Stimulated activated CD4-positive, alpha-beta T cell treated with anti-CD3 and anti-CD28 coated beads, Interleukin-15, amount 100 ng/mL, for 1 hour (primary cell): ENCODE measurements at regions not wholly inside any gene's neighbourhood (a gene's known extent, or its start where the extent isn't known, plus 50 kb on each side); places are given as distances from the start of the nearest gene placed in this dataset.

Experiments
- DNase-seq, 2 donors: peaks; one replicate each; pipeline ENCODE4 v3.0.0-alpha.2; 2020; ENCODE audit warnings: low read depth in 1 of 2, low spot score in 1 of 2

GRCh38 chr12:92650228-92650822 lies 52.5 kb upstream of the PLEKHG7 start:
- no peak for DNase-seq

GRCh38 chr12:92649511-92650227 lies 53.1 kb upstream of the PLEKHG7 start:
- DNase-seq = peak in 1 of 2 donors; percentile 17

GRCh38 chr12:92648242-92649031 lies 54.4 kb upstream of the PLEKHG7 start:
- DNase-seq = no peak

GRCh38 chr12:92641291-92641690 lies 61.5 kb upstream of the PLEKHG7 start:
- no peak for DNase-seq

- DNase-seq = no peak
These were observed 62.1 kb upstream of the PLEKHG7 start for GRCh38 chr12:92640691-92641090.

- no peak for DNase-seq
These were observed 63.8 kb upstream of the PLEKHG7 start for GRCh38 chr12:92639017-92639416.

- DNase-seq = no peak
These were observed 68.1 kb upstream of the PLEKHG7 start for GRCh38 chr12:92634730-92635129.

GRCh38 chr12:92634202-92634601 lies 68.6 kb upstream of the PLEKHG7 start:
- DNase-seq = no peak

GRCh38 chr12:92630968-92631367 lies 71.8 kb upstream of the PLEKHG7 start:
- DNase-seq = no peak

GRCh38 chr12:92629349-92630065 lies 73.3 kb upstream of the PLEKHG7 start:
- DNase-seq = no peak

GRCh38 chr12:92628476-92628875 lies 74.3 kb upstream of the PLEKHG7 start:
- no peak for DNase-seq

GRCh38 chr12:92627511-92627910 lies 75.3 kb upstream of the PLEKHG7 start:
- DNase-seq = no peak

GRCh38 chr12:92625639-92626310 lies 77.0 kb upstream of the PLEKHG7 start:
- DNase-seq = no peak

- DNase-seq = no peak
These were observed 78.6 kb upstream of the PLEKHG7 start for GRCh38 chr12:92624236-92624635.

GRCh38 chr12:92623386-92623785 lies 79.4 kb upstream of the PLEKHG7 start:
- DNase-seq = no peak

GRCh38 chr12:92621833-92622232 lies 81.0 kb upstream of the PLEKHG7 start:
- DNase-seq = no peak

GRCh38 chr12:92621312-92621711 lies 81.5 kb upstream of the PLEKHG7 start:
- DNase-seq = no peak

- no peak for DNase-seq
These were observed 82.8 kb upstream of the PLEKHG7 start for GRCh38 chr12:92619730-92620684.

GRCh38 chr12:92619026-92619425 lies 83.8 kb upstream of the PLEKHG7 start:
- no peak for DNase-seq

GRCh38 chr12:92615703-92616102 lies 87.1 kb upstream of the PLEKHG7 start:
- DNase-seq = no peak
